HEK293 (cell line): ENCODE measurements at regions not wholly inside any gene's neighbourhood (a gene's known extent, or its start where the extent isn't known, plus 50 kb on each side); places are given as distances from the start of the nearest gene placed in this dataset.

Source experiments
- CTCF ChIA-PET: fragments of 350-600 bp; formaldehyde crosslinking; extraction: SDS; loops from one replicate; lab custom pipeline; 2021; ENCODE audit warnings: antibody characterized with exemption; lab: Yijun Ruan, JAX
- POLR2A ChIA-PET: fragments of 300-600 bp; formaldehyde crosslinking; extraction: SDS; loops from one replicate; lab custom pipeline; 2020; ENCODE audit warnings: antibody characterized with exemption, inconsistent platforms; lab: Yijun Ruan, JAX
- H3K27ac ChIP-seq: fragments of 200-500 bp; sonication (Bioruptor generic); 2 replicates; pipeline ENCODE4 v1.5.1; 2014; ENCODE audit warnings: low read depth, low read length, control low read depth, inconsistent platforms; ENCODE audit errors: extremely low read depth
- H3K36me3 ChIP-seq, 2 experiments: fragments of 200-500 bp in 1 of 2; sonication (Bioruptor generic) in 1 of 2; 1 replicate in 1 of 2; 2 replicates in 1 of 2; pipeline ENCODE4 v1.5.1; 2014 to 2017; ENCODE audit warnings: inconsistent platforms in 2 of 2, low read length in 2 of 2; ENCODE audit not compliant: control insufficient read depth in 2 of 2, insufficient read depth in 1 of 2
- H3K4me1 ChIP-seq: fragments of 200-500 bp; sonication (Bioruptor generic); 2 replicates; pipeline ENCODE4 v1.5.1; 2014; ENCODE audit warnings: mild to moderate bottlenecking, low read length, inconsistent platforms; ENCODE audit not compliant: control insufficient read depth, insufficient read depth
- H3K4me3 ChIP-seq: 2 replicates; pipeline ENCODE4 v1.5.1; 2011; ENCODE audit warnings: low read depth, mild to moderate bottlenecking, control low read depth, low read length, moderate library complexity
- H3K9me3 ChIP-seq: fragments of 200-500 bp; sonication (Bioruptor generic); 2 replicates; pipeline ENCODE4 v1.5.1; 2014; ENCODE audit warnings: low read depth, low read length, inconsistent platforms; ENCODE audit not compliant: control insufficient read depth, insufficient read depth
- EGR2 ChIP-seq: fragments of 450-650 bp; formaldehyde crosslinking; IDR thresholded peaks from 2 replicates; pipeline ENCODE4 v1.5.1; 2016; ENCODE audit warnings: low read depth, missing biosample characterization, missing genetic modification characterization
- FEZF1 ChIP-seq: fragments of 450-650 bp; formaldehyde crosslinking; IDR thresholded peaks from 2 replicates; pipeline ENCODE4 v1.5.1; 2016; ENCODE audit warnings: missing biosample characterization, missing genetic modification characterization
- GLI4 ChIP-seq: fragments of 450-650 bp; formaldehyde crosslinking; IDR thresholded peaks from 2 replicates; pipeline ENCODE4 v1.5.1; 2016; ENCODE audit warnings: missing biosample characterization, missing genetic modification characterization
- HOXA7 ChIP-seq: sonication (generic); formaldehyde crosslinking; IDR thresholded peaks from 2 replicates; pipeline ENCODE4 v1.8.1; 2022; ENCODE audit warnings: missing genetic modification reagents, borderline replicate concordance
- MYNN ChIP-seq: fragments of 450-650 bp; formaldehyde crosslinking; IDR thresholded peaks from 2 replicates; pipeline ENCODE4 v1.5.1; 2016; ENCODE audit warnings: missing biosample characterization, missing genetic modification characterization, borderline replicate concordance
- OVOL3 ChIP-seq: fragments of 450-650 bp; formaldehyde crosslinking; IDR thresholded peaks from 2 replicates; pipeline ENCODE4 v1.5.1; 2016; ENCODE audit warnings: missing biosample characterization, missing genetic modification characterization
- PRDM10 ChIP-seq: fragments of 450-650 bp; formaldehyde crosslinking; IDR thresholded peaks from 2 replicates; pipeline ENCODE4 v1.5.1; 2016; ENCODE audit warnings: missing biosample characterization, missing genetic modification characterization
- PRDM2 ChIP-seq: fragments of 450-650 bp; formaldehyde crosslinking; IDR thresholded peaks from 2 replicates; pipeline ENCODE4 v1.5.1; 2016; ENCODE audit warnings: missing biosample characterization, missing genetic modification characterization, borderline replicate concordance
- SALL2 ChIP-seq: fragments of 450-650 bp; formaldehyde crosslinking; IDR thresholded peaks from 2 replicates; pipeline ENCODE4 v1.5.0; 2017; ENCODE audit warnings: missing biosample characterization, mild to moderate bottlenecking, missing genetic modification characterization, borderline replicate concordance
- ZBTB1 ChIP-seq: fragments of 450-650 bp; formaldehyde crosslinking; IDR thresholded peaks from 2 replicates; pipeline ENCODE4 v1.5.1; 2016; ENCODE audit warnings: missing biosample characterization, missing genetic modification characterization
- ZBTB20 ChIP-seq: fragments of 450-650 bp; formaldehyde crosslinking; IDR thresholded peaks from 2 replicates; pipeline ENCODE4 v1.5.1; 2016; ENCODE audit warnings: missing biosample characterization, missing genetic modification characterization
- ZBTB48 ChIP-seq: fragments of 450-650 bp; formaldehyde crosslinking; IDR thresholded peaks from 2 replicates; pipeline ENCODE4 v1.5.1; 2016; ENCODE audit warnings: missing biosample characterization, missing genetic modification characterization
- ZFP37 ChIP-seq: fragments of 450-650 bp; formaldehyde crosslinking; IDR thresholded peaks from 2 replicates; pipeline ENCODE4 v1.5.1; 2016; ENCODE audit warnings: missing biosample characterization, missing genetic modification characterization
- ZNF10 ChIP-seq: fragments of 450-650 bp; formaldehyde crosslinking; IDR thresholded peaks from 2 replicates; pipeline ENCODE4 v1.5.1; 2017; ENCODE audit warnings: missing biosample characterization, missing genetic modification characterization
- ZNF112 ChIP-seq: fragments of 450-650 bp; formaldehyde crosslinking; IDR thresholded peaks from 2 replicates; pipeline ENCODE4 v1.5.0; 2017; ENCODE audit warnings: missing biosample characterization, missing genetic modification characterization
- ZNF146 ChIP-seq: fragments of 450-650 bp; formaldehyde crosslinking; IDR thresholded peaks from 2 replicates; pipeline ENCODE4 v1.5.1; 2016; ENCODE audit warnings: missing biosample characterization, missing genetic modification characterization
- ZNF174 ChIP-seq: fragments of 450-650 bp; formaldehyde crosslinking; IDR thresholded peaks from 2 replicates; pipeline ENCODE4 v1.5.0; 2017; ENCODE audit warnings: missing biosample characterization, mild to moderate bottlenecking, missing genetic modification characterization
- ZNF19 ChIP-seq: fragments of 450-650 bp; formaldehyde crosslinking; IDR thresholded peaks from 2 replicates; pipeline ENCODE4; 2016; ENCODE audit warnings: missing biosample characterization, missing genetic modification characterization, low read depth
- ZNF221 ChIP-seq: fragments of 450-650 bp; formaldehyde crosslinking; IDR thresholded peaks from 2 replicates; pipeline ENCODE4 v1.5.1; 2017; ENCODE audit warnings: missing biosample characterization, missing genetic modification characterization, borderline replicate concordance
- ZNF350 ChIP-seq: fragments of 450-650 bp; formaldehyde crosslinking; IDR thresholded peaks from 2 replicates; pipeline ENCODE4 v1.5.0; 2017; ENCODE audit warnings: missing biosample characterization, mild to moderate bottlenecking, missing genetic modification characterization
- ZNF423 ChIP-seq: fragments of 450-650 bp; formaldehyde crosslinking; IDR thresholded peaks from 2 replicates; pipeline ENCODE4 v1.5.1; 2016; ENCODE audit warnings: missing biosample characterization, missing genetic modification characterization
- ZNF530 ChIP-seq: fragments of 450-650 bp; formaldehyde crosslinking; IDR thresholded peaks from 2 replicates; pipeline ENCODE4 v1.5.1; 2016; ENCODE audit warnings: low read depth, missing biosample characterization, missing genetic modification characterization
- ZNF548 ChIP-seq: fragments of 450-650 bp; formaldehyde crosslinking; IDR thresholded peaks from 2 replicates; pipeline ENCODE4 v1.5.1; 2016; ENCODE audit warnings: missing biosample characterization, missing genetic modification characterization
- ZNF555 ChIP-seq: fragments of 450-650 bp; formaldehyde crosslinking; conservative IDR thresholded peaks from 2 replicates; pipeline ENCODE4 v1.5.1; 2017; ENCODE audit warnings: missing biosample characterization, mild to moderate bottlenecking, missing genetic modification characterization, inconsistent platforms
- ZNF596 ChIP-seq: fragments of 450-650 bp; IDR thresholded peaks from 2 replicates; pipeline ENCODE4 v1.5.0; 2018; ENCODE audit warnings: missing biosample characterization, mild to moderate bottlenecking, missing genetic modification characterization, moderate library complexity
- ZNF639 ChIP-seq: fragments of 450-650 bp; formaldehyde crosslinking; IDR thresholded peaks from 2 replicates; pipeline ENCODE4 v1.5.1; 2016; ENCODE audit warnings: missing biosample characterization, missing genetic modification characterization
- ZNF701 ChIP-seq: fragments of 450-650 bp; formaldehyde crosslinking; IDR thresholded peaks from 2 replicates; pipeline ENCODE4 v1.5.1; 2016; ENCODE audit warnings: missing biosample characterization, missing genetic modification characterization
- ZNF776 ChIP-seq: fragments of 450-650 bp; formaldehyde crosslinking; IDR thresholded peaks from 2 replicates; pipeline ENCODE4 v1.5.0; 2017; ENCODE audit warnings: missing biosample characterization, missing genetic modification characterization, borderline replicate concordance

- no peaks in the 10 kb centered on the region for H3K9me3 ChIP-seq
- H3K4me3 ChIP-seq, result no peak overlapping the region
- H3K4me1 ChIP-seq, result no peaks in the 10 kb centered on the region
- no peaks in the 10 kb centered on the region for H3K36me3 ChIP-seq
- no peak overlapping the region for H3K27ac ChIP-seq
- TF ChIP-seq ZNF776 (tag by site-specific recombination), result no peak
- no peak for TF ChIP-seq ZNF423 (tag by site-specific recombination)
- TF ChIP-seq HOXA7, result no peak
- no peak for TF ChIP-seq ZNF639
- no peak for TF ChIP-seq EGR2 (tag by site-specific recombination)
- TF ChIP-seq GLI4 (tag by site-specific recombination), result no peak
- TF ChIP-seq OVOL3, result no peak
- TF ChIP-seq ZBTB1 (tag by site-specific recombination), result no peak
- no peak for TF ChIP-seq ZNF221 (tag by site-specific recombination)
- no peak for TF ChIP-seq ZNF555 (tag by site-specific recombination)
- TF ChIP-seq MYNN (tag by site-specific recombination), result no peak
- no peak for TF ChIP-seq ZNF701 (tag by site-specific recombination)
- TF ChIP-seq ZFP37 (tag by site-specific recombination), result no peak
- TF ChIP-seq ZNF350 (tag by site-specific recombination), result no peak
- TF ChIP-seq ZBTB20 (tag by site-specific recombination), result no peak
- no peak for TF ChIP-seq ZNF530 (tag by site-specific recombination)
- no peak for TF ChIP-seq ZNF174
- TF ChIP-seq ZBTB48 (tag by site-specific recombination), result no peak
- TF ChIP-seq ZNF596, result no peak
- CTCF ChIA-PET, result no interaction called here
- POLR2A ChIA-PET, result no interaction called here
Measured at GRCh38 chr3:105158286-105158685, 208.4 kb upstream of the ALCAM start.

DNA sequence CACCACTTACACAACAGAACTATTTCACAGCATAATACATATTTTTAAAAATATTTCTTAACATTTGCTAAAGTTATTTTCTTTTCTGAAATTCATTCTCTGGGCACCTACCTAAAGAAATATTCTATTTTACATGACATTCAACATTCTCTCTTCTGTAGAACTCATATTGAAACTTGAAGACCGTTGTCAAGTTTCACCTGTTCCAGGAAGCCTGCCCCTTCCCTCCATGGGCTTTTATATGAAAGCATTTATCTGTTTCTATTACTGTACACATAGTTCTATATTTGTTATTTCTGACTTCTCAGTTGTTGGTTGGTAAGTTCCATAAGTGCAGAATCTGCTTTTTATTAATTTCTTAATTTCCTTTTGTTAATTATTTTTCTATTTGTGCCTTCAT, 204.3 kb upstream of the ALCAM start:
- ChIA-PET CTCF (no interaction called here), POLR2A (no interaction called here)
- Histone ChIP-seq H3K4me3 (no peak overlapping the region), H3K27ac (no peak overlapping the region), H3K9me3 (no peaks in the 10 kb centered on the region), H3K4me1 (no peaks in the 10 kb centered on the region), H3K36me3 (no peaks in the 10 kb centered on the region)
- TF ChIP-seq PRDM10 (no peak), MYNN (tag by site-specific recombination) (no peak), ZNF19 (tag by site-specific recombination) (no peak), ZNF555 (tag by site-specific recombination) (no peak), PRDM2 (no peak), ZNF146 (tag by site-specific recombination) (no peak), SALL2 (tag by site-specific recombination) (no peak), ZNF548 (tag by site-specific recombination) (no peak), ZNF10 (tag by site-specific recombination) (no peak), FEZF1 (tag by site-specific recombination) (no peak), ZNF112 (tag by site-specific recombination) (no peak), ZBTB20 (tag by site-specific recombination) (no peak)
